Hepatocyte (in vitro differentiated cells): ENCODE measurements at regions not wholly inside any gene's neighbourhood (a gene's known extent, or its start where the extent isn't known, plus 50 kb on each side); places are given as distances from the start of the nearest gene placed in this dataset.

Experiments used
- CTCF ChIP-seq: fragments of 200-600 bp; sonication (generic); IDR thresholded peaks from 2 replicates; pipeline ENCODE4 v1.5.1; 2016; ENCODE audit warnings: antibody characterized with exemption, mild to moderate bottlenecking; ENCODE audit not compliant: poor library complexity
- EZH2 ChIP-seq: fragments of 200-600 bp; sonication (generic); IDR thresholded peaks from 2 replicates; pipeline ENCODE4 v1.6.1; 2016; ENCODE audit warnings: antibody characterized with exemption, mild to moderate bottlenecking, borderline replicate concordance
- EZH2phosphoT487 ChIP-seq: fragments of 200-600 bp; sonication (generic); IDR thresholded peaks from one replicate; pipeline ENCODE4 v1.6.1; 2018; ENCODE audit warnings: antibody characterized with exemption, mild to moderate bottlenecking, low read depth, moderate library complexity; ENCODE audit not compliant: unreplicated experiment, severe bottlenecking

GRCh38 chr1:55714230-55714629, 499.1 kb upstream of the USP24 start:
- no peak for TF ChIP-seq CTCF
- no peak for TF ChIP-seq EZH2
- no peak for TF ChIP-seq EZH2phosphoT487
